ENCODE measurements at regions not wholly inside any gene's neighbourhood (a gene's known extent, or its start where the extent isn't known, plus 50 kb on each side); places are given as distances from the start of the nearest gene placed in this dataset.
"Not testable (repeated sequence)": the region's sequence is repeated elsewhere in the genome, so short reads cannot be mapped to it uniquely, and the experiment has no call there.

DNA sequence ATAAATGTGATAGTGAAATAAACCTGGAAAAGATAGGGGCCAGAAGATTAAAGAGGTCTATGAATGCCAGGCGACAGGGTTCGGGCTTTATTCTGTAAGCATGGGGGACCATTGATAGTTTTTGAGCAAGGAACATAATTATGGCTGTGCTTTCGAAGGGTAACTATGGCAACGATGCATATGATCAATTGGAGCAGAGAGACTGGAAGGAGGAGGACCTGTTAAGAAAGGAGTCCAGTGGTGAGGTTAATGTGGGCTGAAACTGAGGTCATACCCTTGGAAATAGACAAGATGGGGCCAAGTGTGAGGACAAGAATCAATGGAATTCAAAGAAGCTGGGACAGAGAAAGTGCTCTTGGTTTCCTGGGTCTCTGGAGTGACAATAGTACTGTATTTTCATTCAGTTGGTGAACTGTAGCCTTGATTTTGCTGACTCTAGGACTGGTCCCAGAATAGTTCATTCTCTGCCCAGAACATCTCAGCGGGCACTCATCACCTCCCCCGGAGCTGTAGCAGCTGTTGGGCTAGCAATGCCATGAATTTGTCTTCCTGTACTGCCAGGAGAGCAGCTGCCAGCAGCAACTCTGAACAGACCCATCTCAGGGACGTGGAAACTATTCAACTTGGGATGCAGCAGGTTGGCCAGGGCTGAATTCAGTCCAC is 108.4 kb downstream of the SRGAP2 start:
- H3K4me3 Mint-ChIP-seq; DNase-seq; H3K36me3 ChIP-seq (replicated peaks in 1 of 2; ENCODE audit: control insufficient read depth in 1 of 2, insufficient read depth in 2 of 2, low read length in 2 of 2); H3K4me3 ChIP-seq (replicated peaks in 1 of 3; ENCODE audit: low read depth in 2 of 3, low read length in 3 of 3); H4K20me1 ChIP-seq (ENCODE audit: insufficient read depth, low read length); H3K79me2 ChIP-seq (ENCODE audit: insufficient read depth, low read length); H3K9me3 Mint-ChIP-seq; H3K27me3 Mint-ChIP-seq (ENCODE audit: low read depth in 3 of 3); H2AFZ ChIP-seq (ENCODE audit: insufficient read depth, low read depth, low read length, poor library complexity, severe bottlenecking); H3K27ac Mint-ChIP-seq; H3K4me1 ChIP-seq (ENCODE audit: control insufficient read depth in 1 of 2, insufficient read depth in 2 of 2, low read length in 2 of 2); H3K4me2 ChIP-seq (replicated peaks; ENCODE audit: extremely low read depth, low read length, poor library complexity, severe bottlenecking); H3K27ac ChIP-seq (ENCODE audit: low read depth in 1 of 2, low read length in 2 of 2); H3K36me3 Mint-ChIP-seq; H3K9ac ChIP-seq (ENCODE audit: insufficient read depth, low read length, poor library complexity, severe bottlenecking); intact Hi-C loops (cut with micrococcal nuclease); H3K9me3 ChIP-seq (replicated peaks in 1 of 2; ENCODE audit: control insufficient read depth in 1 of 2, insufficient read depth in 1 of 2, low read length in 2 of 2); H3K27me3 ChIP-seq (ENCODE audit: control insufficient read depth in 2 of 2, insufficient read depth in 2 of 2, low read length in 2 of 2); H3K4me1 Mint-ChIP-seq: not testable (repeated sequence)
- no CpG with 5 or more reads among the region's 7 CpGs for WGBS (ENCODE audit: insufficient coverage)

DNA sequence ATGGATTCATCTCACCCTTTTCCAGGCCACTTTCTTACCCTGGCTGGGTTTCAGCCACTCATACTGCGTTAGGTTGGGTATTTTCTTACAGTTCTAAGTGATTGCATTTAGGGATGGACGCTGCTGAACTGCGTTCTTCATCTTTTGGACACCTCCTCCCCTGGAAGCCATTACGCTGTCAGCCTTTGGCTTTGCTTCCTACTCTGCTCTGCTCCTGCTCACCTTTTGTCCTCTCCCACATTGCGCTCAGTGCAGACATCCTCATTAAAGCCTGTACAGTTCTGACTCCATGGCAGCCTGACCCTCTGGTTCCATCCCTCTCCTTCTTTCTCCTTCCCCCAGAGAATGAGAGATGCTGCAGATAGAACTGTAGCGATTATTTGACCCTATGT is 108.9 kb downstream of the SRGAP2 start:
- intact Hi-C loops (cut with micrococcal nuclease); H3K4me1 Mint-ChIP-seq: not testable (repeated sequence)

DNA sequence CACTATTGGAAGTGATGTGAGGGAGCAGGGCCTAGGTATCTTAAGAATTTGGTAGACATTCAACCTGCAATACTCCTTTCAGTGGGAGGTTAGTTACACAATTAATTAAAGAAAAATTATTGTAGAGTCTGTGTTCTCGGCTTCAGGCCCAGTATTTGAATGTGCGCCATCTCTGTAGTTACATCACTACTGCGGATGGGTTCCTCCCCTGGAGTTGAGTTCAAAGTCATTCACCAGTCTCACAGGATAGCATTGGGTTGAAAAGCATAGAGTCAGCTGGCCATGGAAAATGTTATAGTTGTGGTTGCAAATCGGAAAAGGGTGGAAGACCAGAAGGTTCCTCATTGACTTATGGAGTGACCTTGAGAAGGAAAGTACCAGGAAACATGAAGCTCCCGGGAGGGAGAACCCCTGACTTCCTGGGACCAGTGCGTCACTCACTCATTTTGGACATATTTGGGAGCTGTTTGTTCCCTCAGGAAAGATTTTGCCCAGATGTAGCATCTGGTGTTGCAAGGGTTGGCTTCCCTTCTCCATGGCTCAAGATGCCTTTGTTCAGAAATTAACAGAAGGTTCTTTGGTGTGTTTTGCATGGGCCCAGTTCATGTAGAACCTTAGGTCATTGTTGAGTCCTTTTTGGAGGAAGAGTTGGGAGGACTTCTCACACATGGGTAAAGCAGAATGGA is 111.8 kb downstream of the SRGAP2 start:
- H3K36me3 ChIP-seq (replicated peaks in 1 of 2; ENCODE audit: control insufficient read depth in 1 of 2, insufficient read depth in 2 of 2, low read length in 2 of 2); H3K4me3 Mint-ChIP-seq; intact Hi-C loops (cut with micrococcal nuclease); H3K4me1 Mint-ChIP-seq; H3K4me2 ChIP-seq (replicated peaks; ENCODE audit: extremely low read depth, low read length, poor library complexity, severe bottlenecking); H4K20me1 ChIP-seq (ENCODE audit: insufficient read depth, low read length); DNase-seq; H3K4me3 ChIP-seq (replicated peaks in 1 of 3; ENCODE audit: low read depth in 2 of 3, low read length in 3 of 3); H3K27ac Mint-ChIP-seq; H3K79me2 ChIP-seq (ENCODE audit: insufficient read depth, low read length); H3K4me1 ChIP-seq (ENCODE audit: control insufficient read depth in 1 of 2, insufficient read depth in 2 of 2, low read length in 2 of 2); H2AFZ ChIP-seq (ENCODE audit: insufficient read depth, low read depth, low read length, poor library complexity, severe bottlenecking); H3K9ac ChIP-seq (ENCODE audit: insufficient read depth, low read length, poor library complexity, severe bottlenecking); H3K27me3 Mint-ChIP-seq (ENCODE audit: low read depth in 3 of 3); H3K27me3 ChIP-seq (ENCODE audit: control insufficient read depth in 2 of 2, insufficient read depth in 2 of 2, low read length in 2 of 2); H3K9me3 Mint-ChIP-seq; H3K36me3 Mint-ChIP-seq; H3K27ac ChIP-seq (ENCODE audit: low read depth in 1 of 2, low read length in 2 of 2); H3K9me3 ChIP-seq (replicated peaks in 1 of 2; ENCODE audit: control insufficient read depth in 1 of 2, insufficient read depth in 1 of 2, low read length in 2 of 2): not testable (repeated sequence)
- no CpG with 5 or more reads among the region's 6 CpGs for WGBS (ENCODE audit: insufficient coverage)

More for the DNA sequence above, 108.9 kb downstream of the SRGAP2 start:
- not testable (repeated sequence) for H2AFZ ChIP-seq (ENCODE audit: insufficient read depth, low read depth, low read length, poor library complexity, severe bottlenecking); DNase-seq; H3K4me1 ChIP-seq (ENCODE audit: control insufficient read depth in 1 of 2, insufficient read depth in 2 of 2, low read length in 2 of 2); H3K4me3 ChIP-seq (replicated peaks in 1 of 3; ENCODE audit: low read depth in 2 of 3, low read length in 3 of 3); H3K9ac ChIP-seq (ENCODE audit: insufficient read depth, low read length, poor library complexity, severe bottlenecking); H4K20me1 ChIP-seq (ENCODE audit: insufficient read depth, low read length); H3K9me3 Mint-ChIP-seq; H3K27ac Mint-ChIP-seq; H3K4me2 ChIP-seq (replicated peaks; ENCODE audit: extremely low read depth, low read length, poor library complexity, severe bottlenecking); H3K27me3 ChIP-seq (ENCODE audit: control insufficient read depth in 2 of 2, insufficient read depth in 2 of 2, low read length in 2 of 2); H3K9me3 ChIP-seq (replicated peaks in 1 of 2; ENCODE audit: control insufficient read depth in 1 of 2, insufficient read depth in 1 of 2, low read length in 2 of 2); H3K27ac ChIP-seq (ENCODE audit: low read depth in 1 of 2, low read length in 2 of 2); H3K4me3 Mint-ChIP-seq; H3K36me3 Mint-ChIP-seq; H3K79me2 ChIP-seq (ENCODE audit: insufficient read depth, low read length); H3K36me3 ChIP-seq (replicated peaks in 1 of 2; ENCODE audit: control insufficient read depth in 1 of 2, insufficient read depth in 2 of 2, low read length in 2 of 2); H3K27me3 Mint-ChIP-seq (ENCODE audit: low read depth in 3 of 3)
- no CpG with 5 or more reads among the region's 6 CpGs for WGBS (ENCODE audit: insufficient coverage)

DNA sequence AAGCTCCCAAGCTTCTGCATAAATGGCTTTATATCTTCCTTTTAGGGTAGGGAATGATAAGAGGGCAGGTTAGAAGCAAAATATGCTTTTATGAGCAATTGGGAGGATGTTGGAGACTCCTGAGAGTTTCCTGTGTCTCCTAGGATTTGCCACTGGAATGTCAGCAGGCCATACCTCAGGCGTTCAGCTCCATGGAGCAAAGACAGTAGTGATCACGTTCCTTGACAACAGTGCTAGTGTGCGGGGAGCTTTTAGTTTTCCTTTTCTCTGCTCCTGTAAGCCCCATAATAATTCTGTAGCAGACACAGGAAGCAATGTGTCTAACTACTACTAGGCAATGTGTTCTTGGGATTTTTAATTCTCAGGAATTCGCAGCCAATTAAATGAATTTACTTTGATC is 113.6 kb downstream of the SRGAP2 start:
- WGBS (ENCODE audit: insufficient coverage), result no CpG with 5 or more reads among the region's 4 CpGs
- H3K27ac ChIP-seq (ENCODE audit: low read depth in 1 of 2, low read length in 2 of 2); H3K4me1 ChIP-seq (ENCODE audit: control insufficient read depth in 1 of 2, insufficient read depth in 2 of 2, low read length in 2 of 2); intact Hi-C loops (cut with micrococcal nuclease); H4K20me1 ChIP-seq (ENCODE audit: insufficient read depth, low read length); H2AFZ ChIP-seq (ENCODE audit: insufficient read depth, low read depth, low read length, poor library complexity, severe bottlenecking); H3K79me2 ChIP-seq (ENCODE audit: insufficient read depth, low read length); H3K27ac Mint-ChIP-seq; H3K9ac ChIP-seq (ENCODE audit: insufficient read depth, low read length, poor library complexity, severe bottlenecking); H3K9me3 ChIP-seq (replicated peaks in 1 of 2; ENCODE audit: control insufficient read depth in 1 of 2, insufficient read depth in 1 of 2, low read length in 2 of 2); H3K27me3 ChIP-seq (ENCODE audit: control insufficient read depth in 2 of 2, insufficient read depth in 2 of 2, low read length in 2 of 2); H3K36me3 ChIP-seq (replicated peaks in 1 of 2; ENCODE audit: control insufficient read depth in 1 of 2, insufficient read depth in 2 of 2, low read length in 2 of 2); H3K36me3 Mint-ChIP-seq; H3K9me3 Mint-ChIP-seq; DNase-seq; H3K4me1 Mint-ChIP-seq; H3K4me3 ChIP-seq (replicated peaks in 1 of 3; ENCODE audit: low read depth in 2 of 3, low read length in 3 of 3); H3K4me2 ChIP-seq (replicated peaks; ENCODE audit: extremely low read depth, low read length, poor library complexity, severe bottlenecking); H3K4me3 Mint-ChIP-seq; H3K27me3 Mint-ChIP-seq (ENCODE audit: low read depth in 3 of 3): not testable (repeated sequence)

All from CD14-positive monocyte (primary cell).